ENCODE measurements at regions not wholly inside any gene's neighbourhood (a gene's known extent, or its start where the extent isn't known, plus 50 kb on each side); places are given as distances from the start of the nearest gene placed in this dataset.

GRCh38 chr1:78426408-78426807 lies 64.4 kb upstream of the PTGFR start:
- Mint-ChIP-seq H3K4me1 (no peaks in the 10 kb centered on the region), H3K27ac (no peak overlapping the region), H3K36me3 (no peaks in the 10 kb centered on the region), H3K4me3 (no peak overlapping the region), H3K9me3 (no peaks in the 10 kb centered on the region), H3K27me3 (no peaks in the 10 kb centered on the region)
- DNase-seq, result no peak
- CTCF ChIA-PET, result no interaction called here

GRCh38 chr1:78427506-78427905 lies 63.3 kb upstream of the PTGFR start:
- H3K4me3 Mint-ChIP-seq, result no peak overlapping the region
- no peak overlapping the region for H3K27ac Mint-ChIP-seq
- H3K9me3 Mint-ChIP-seq, result no peaks in the 10 kb centered on the region
- H3K36me3 Mint-ChIP-seq, result no peaks in the 10 kb centered on the region
- CTCF ChIA-PET, result no interaction called here
- no peaks in the 10 kb centered on the region for H3K4me1 Mint-ChIP-seq
- no peak for DNase-seq
- H3K27me3 Mint-ChIP-seq, result no peaks in the 10 kb centered on the region

GRCh38 chr1:78432016-78432415 lies 58.8 kb upstream of the PTGFR start:
- no peak overlapping the region for H3K4me3 Mint-ChIP-seq
- CTCF ChIA-PET, result no interaction called here
- no peaks in the 10 kb centered on the region for H3K4me1 Mint-ChIP-seq
- H3K27ac Mint-ChIP-seq, result no peak overlapping the region
- no peaks in the 10 kb centered on the region for H3K27me3 Mint-ChIP-seq
- no peaks in the 10 kb centered on the region for H3K36me3 Mint-ChIP-seq
- no peaks in the 10 kb centered on the region for H3K9me3 Mint-ChIP-seq
- DNase-seq, result no peak

- H3K4me3 Mint-ChIP-seq, result no peak overlapping the region
- H3K9me3 Mint-ChIP-seq, result no peaks in the 10 kb centered on the region
- CTCF ChIA-PET, result no interaction called here
- H3K4me1 Mint-ChIP-seq, result no peaks in the 10 kb centered on the region
- no peaks in the 10 kb centered on the region for H3K27me3 Mint-ChIP-seq
- no peak overlapping the region for H3K27ac Mint-ChIP-seq
- no peak for DNase-seq
- H3K36me3 Mint-ChIP-seq, result no peaks in the 10 kb centered on the region
Measured at GRCh38 chr1:78434351-78434750, 56.4 kb upstream of the PTGFR start.

- H3K27ac Mint-ChIP-seq, result no peak overlapping the region
- H3K4me1 Mint-ChIP-seq, result no peaks in the 10 kb centered on the region
- H3K27me3 Mint-ChIP-seq, result no peaks in the 10 kb centered on the region
Measured at GRCh38 chr1:78436961-78437360, 53.8 kb upstream of the PTGFR start.

GRCh38 chr1:78437396-78437795 lies 53.4 kb upstream of the PTGFR start:
- Mint-ChIP-seq H3K27me3 (no peaks in the 10 kb centered on the region), H3K27ac (no peak overlapping the region), H3K9me3 (no peaks in the 10 kb centered on the region), H3K4me3 (no peak overlapping the region), H3K36me3 (no peaks in the 10 kb centered on the region), H3K4me1 (no peaks in the 10 kb centered on the region)
- DNase-seq, result no peak
- CTCF ChIA-PET, result no interaction called here

More at GRCh38 chr1:78436961-78437360, 53.8 kb upstream of the PTGFR start:
- CTCF ChIA-PET, result no interaction called here
- no peak for DNase-seq
- H3K36me3 Mint-ChIP-seq, result no peaks in the 10 kb centered on the region
- no peaks in the 10 kb centered on the region for H3K9me3 Mint-ChIP-seq
- no peak overlapping the region for H3K4me3 Mint-ChIP-seq

- no peaks in the 10 kb centered on the region for H3K36me3 Mint-ChIP-seq
- H3K4me3 Mint-ChIP-seq, result no peak overlapping the region
- no peak for DNase-seq
- H3K27me3 Mint-ChIP-seq, result no peaks in the 10 kb centered on the region
- no peak overlapping the region for H3K27ac Mint-ChIP-seq
- no peaks in the 10 kb centered on the region for H3K4me1 Mint-ChIP-seq
- H3K9me3 Mint-ChIP-seq, result no peaks in the 10 kb centered on the region
- CTCF ChIA-PET, result no interaction called here
Measured at GRCh38 chr1:78437941-78438340, 52.8 kb upstream of the PTGFR start.

GRCh38 chr1:78440381-78440793 lies 50.4 kb upstream of the PTGFR start:
- CTCF ChIA-PET, result no interaction called here
- DNase-seq, result no peak

More at GRCh38 chr1:78440381-78440793, 50.4 kb upstream of the PTGFR start:
- Mint-ChIP-seq H3K4me1 (no peaks in the 10 kb centered on the region), H3K36me3 (no peaks in the 10 kb centered on the region), H3K4me3 (no peak overlapping the region), H3K27me3 (no peaks in the 10 kb centered on the region), H3K27ac (no peak overlapping the region), H3K9me3 (no peaks in the 10 kb centered on the region)

Data from activated naive CD4-positive, alpha-beta T cell treated with anti-CD3 and anti-CD28 coated beads, Interleukin-2, amount 10 ng/mL, durations not matched to agents 7 days and 5 days (primary cell).